ENCODE measurements at regions not wholly inside any gene's neighbourhood (a gene's known extent, or its start where the extent isn't known, plus 50 kb on each side); places are given as distances from the start of the nearest gene placed in this dataset.

- TF ChIP-seq POLR2A (IDR thresholded peaks at IDR 0.05) (no peak), POLR2AphosphoS5 (IDR thresholded peaks at IDR 0.05) (no peak), EP300 (IDR thresholded peaks at IDR 0.05; ENCODE audit: low read depth) (no peak)
- TF ChIP-seq, protein P1, sequence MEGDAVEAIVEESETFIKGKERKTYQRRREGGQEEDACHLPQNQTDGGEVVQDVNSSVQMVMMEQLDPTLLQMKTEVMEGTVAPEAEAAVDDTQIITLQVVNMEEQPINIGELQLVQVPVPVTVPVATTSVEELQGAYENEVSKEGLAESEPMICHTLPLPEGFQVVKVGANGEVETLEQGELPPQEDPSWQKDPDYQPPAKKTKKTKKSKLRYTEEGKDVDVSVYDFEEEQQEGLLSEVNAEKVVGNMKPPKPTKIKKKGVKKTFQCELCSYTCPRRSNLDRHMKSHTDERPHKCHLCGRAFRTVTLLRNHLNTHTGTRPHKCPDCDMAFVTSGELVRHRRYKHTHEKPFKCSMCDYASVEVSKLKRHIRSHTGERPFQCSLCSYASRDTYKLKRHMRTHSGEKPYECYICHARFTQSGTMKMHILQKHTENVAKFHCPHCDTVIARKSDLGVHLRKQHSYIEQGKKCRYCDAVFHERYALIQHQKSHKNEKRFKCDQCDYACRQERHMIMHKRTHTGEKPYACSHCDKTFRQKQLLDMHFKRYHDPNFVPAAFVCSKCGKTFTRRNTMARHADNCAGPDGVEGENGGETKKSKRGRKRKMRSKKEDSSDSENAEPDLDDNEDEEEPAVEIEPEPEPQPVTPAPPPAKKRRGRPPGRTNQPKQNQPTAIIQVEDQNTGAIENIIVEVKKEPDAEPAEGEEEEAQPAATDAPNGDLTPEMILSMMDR (IDR thresholded peaks at IDR 0.05) = no peak
- no peak overlapping the region for H3K27ac ChIP-seq
- no peak overlapping the region for H3K4me3 ChIP-seq
- H3K9me3 ChIP-seq = no peaks in the 10 kb centered on the region
- intact Hi-C loops (cut with DNase I; ENCODE audit: low total_unique reads) = no loop called here
- H3K4me1 ChIP-seq = no peaks in the 10 kb centered on the region
- in situ Hi-C loops (cut with MboI; ENCODE audit: low pct_ligation_motif_present in 1 of 4, low pct_unique_long_range_greater_than_20kb in 1 of 4, low sequenced_read_pairs in 3 of 4) = no loop called here
- no peaks in the 10 kb centered on the region for H3K27me3 ChIP-seq
- no peak for DNase-seq
- H3K36me3 ChIP-seq = no peaks in the 10 kb centered on the region
- 46 to 63% methylated on average over 5 of the region's 5 CpGs for WGBS, 2 donors (ENCODE audit: low coverage in 1 of 2)
Observed at GRCh38 chr2:196538646-196539045, 100.9 kb upstream of the CCDC150 start.

GRCh38 chr2:196544906-196545433 is 94.5 kb upstream of the CCDC150 start:
- Histone ChIP-seq H3K9me3 (no peaks in the 10 kb centered on the region), H3K4me1 (no peaks in the 10 kb centered on the region), H3K4me3 (no peak overlapping the region), H3K27ac (no peak overlapping the region), H3K27me3 (no peaks in the 10 kb centered on the region), H3K36me3 (no peaks in the 10 kb centered on the region)
- intact Hi-C loops (cut with DNase I; ENCODE audit: low total_unique reads) = no loop called here
- 55 to 75% methylated on average over 1 to 3 of the region's 3 CpGs for WGBS, 2 donors (ENCODE audit: low coverage in 1 of 2)
- in situ Hi-C loops (cut with MboI; ENCODE audit: low pct_ligation_motif_present in 1 of 4, low pct_unique_long_range_greater_than_20kb in 1 of 4, low sequenced_read_pairs in 3 of 4) = no loop called here
- TF ChIP-seq, protein P1 (IDR thresholded peaks at IDR 0.05) = no peak
- TF ChIP-seq POLR2AphosphoS5 (IDR thresholded peaks at IDR 0.05) (no peak), EP300 (IDR thresholded peaks at IDR 0.05; ENCODE audit: low read depth) (no peak), POLR2A (IDR thresholded peaks at IDR 0.05) (no peak)
- no peak for DNase-seq

GRCh38 chr2:196546151-196546919 is 93.2 kb upstream of the CCDC150 start:
- TF ChIP-seq POLR2A (IDR thresholded peaks at IDR 0.05) = no peak
- TF ChIP-seq POLR2AphosphoS5 (IDR thresholded peaks at IDR 0.05) = no peak
- TF ChIP-seq, protein P1 (IDR thresholded peaks at IDR 0.05) = no peak
- no peak for TF ChIP-seq EP300 (IDR thresholded peaks at IDR 0.05; ENCODE audit: low read depth)
- H3K9me3 ChIP-seq = no peaks in the 10 kb centered on the region
- H3K36me3 ChIP-seq = no peaks in the 10 kb centered on the region
- H3K4me3 ChIP-seq = no peak overlapping the region
- no peak overlapping the region for H3K27ac ChIP-seq
- in situ Hi-C loops (cut with MboI; ENCODE audit: low pct_ligation_motif_present in 1 of 4, low pct_unique_long_range_greater_than_20kb in 1 of 4, low sequenced_read_pairs in 3 of 4) = no loop called here
- WGBS, 2 donors (ENCODE audit: low coverage in 1 of 2) = 75% methylated on average over 4 of the region's 4 CpGs
- no peak for DNase-seq
- intact Hi-C loops (cut with DNase I; ENCODE audit: low total_unique reads) = no loop called here
- H3K27me3 ChIP-seq = no peaks in the 10 kb centered on the region
- no peaks in the 10 kb centered on the region for H3K4me1 ChIP-seq

GRCh38 chr2:196549052-196549451 is 90.5 kb upstream of the CCDC150 start:
- Histone ChIP-seq H3K36me3 (no peaks in the 10 kb centered on the region), H3K4me3 (no peak overlapping the region), H3K9me3 (no peaks in the 10 kb centered on the region), H3K27me3 (no peaks in the 10 kb centered on the region), H3K27ac (no peak overlapping the region), H3K4me1 (no peaks in the 10 kb centered on the region)
- 91 to 94% methylated on average over 3 of the region's 3 CpGs for WGBS, 2 donors (ENCODE audit: low coverage in 1 of 2)
- DNase-seq = no peak
- in situ Hi-C loops (cut with MboI; ENCODE audit: low pct_ligation_motif_present in 1 of 4, low pct_unique_long_range_greater_than_20kb in 1 of 4, low sequenced_read_pairs in 3 of 4) (no loop called here), intact Hi-C loops (cut with DNase I; ENCODE audit: low total_unique reads) (no loop called here)
- TF ChIP-seq POLR2A (IDR thresholded peaks at IDR 0.05) (no peak), POLR2AphosphoS5 (IDR thresholded peaks at IDR 0.05) (no peak), EP300 (IDR thresholded peaks at IDR 0.05; ENCODE audit: low read depth) (no peak)
- TF ChIP-seq, protein P1 (IDR thresholded peaks at IDR 0.05) = no peak

All from transverse colon (tissue), 4 donors.